H9 (cell line): ENCODE measurements at regions not wholly inside any gene's neighbourhood (a gene's known extent, or its start where the extent isn't known, plus 50 kb on each side); places are given as distances from the start of the nearest gene placed in this dataset.

Experiments used
- DNase-seq: peaks from one replicate; pipeline ENCODE4 v3.0.0-alpha.2; 2017
- H2AFZ ChIP-seq: one replicate; pipeline ENCODE4 v1.6.1; 2013; ENCODE audit warnings: mild to moderate bottlenecking, low read length, control low read depth, moderate library complexity
- H2AK5ac ChIP-seq: 2 replicates; pipeline ENCODE4 v1.6.1; 2013; ENCODE audit warnings: low read length, control low read depth, mixed read lengths; ENCODE audit not compliant: insufficient read length
- H2BK120ac ChIP-seq: one replicate; pipeline ENCODE4 v1.6.1; 2013; ENCODE audit warnings: low read depth, mild to moderate bottlenecking, low read length, control low read depth, inconsistent platforms; ENCODE audit not compliant: poor library complexity, severe bottlenecking
- H2BK12ac ChIP-seq: 2 replicates; pipeline ENCODE4 v1.6.1; 2013; ENCODE audit warnings: low read length, control low read depth, mixed read lengths, low read depth; ENCODE audit not compliant: insufficient read length
- H2BK15ac ChIP-seq: 2 replicates; pipeline ENCODE4 v1.6.1; 2013; ENCODE audit warnings: low read depth, low read length, control low read depth
- H2BK20ac ChIP-seq: one replicate; pipeline ENCODE4 v1.6.1; 2013; ENCODE audit warnings: low read depth, mild to moderate bottlenecking, low read length, control low read depth, inconsistent platforms; ENCODE audit not compliant: poor library complexity, severe bottlenecking
- H2BK5ac ChIP-seq: 2 replicates; pipeline ENCODE4 v1.6.1; 2013; ENCODE audit warnings: low read length, control low read depth, mixed read lengths; ENCODE audit not compliant: insufficient read length
- H3K14ac ChIP-seq: 2 replicates; pipeline ENCODE4 v1.6.1; 2013; ENCODE audit warnings: low read length, control low read depth; ENCODE audit not compliant: insufficient read depth
- H3K18ac ChIP-seq: 2 replicates; pipeline ENCODE4 v1.6.1; 2013; ENCODE audit warnings: low read depth, mild to moderate bottlenecking, mixed read lengths, low read length, control low read depth; ENCODE audit not compliant: insufficient read length
- H3K23ac ChIP-seq: 2 replicates; pipeline ENCODE4 v1.6.1; 2013; ENCODE audit warnings: low read length, control low read depth, mixed read lengths, low read depth; ENCODE audit not compliant: insufficient read length
- H3K23me2 ChIP-seq: 2 replicates; pipeline ENCODE4 v1.6.1; 2013; ENCODE audit warnings: low read depth, mild to moderate bottlenecking, mixed read lengths, low read length, control low read depth; ENCODE audit not compliant: insufficient read length, poor library complexity, severe bottlenecking
- H3K27ac ChIP-seq: 2 replicates; pipeline ENCODE4 v1.5.1; 2013; ENCODE audit warnings: low read length, control low read depth, mixed read lengths, low read depth; ENCODE audit not compliant: insufficient read length
- H3K27me3 ChIP-seq: 2 replicates; pipeline ENCODE4 v1.6.1; 2013; ENCODE audit warnings: low read length, control low read depth, inconsistent platforms; ENCODE audit not compliant: insufficient read depth
- H3K4ac ChIP-seq: 2 replicates; pipeline ENCODE4 v1.6.1; 2013; ENCODE audit warnings: low read depth, mild to moderate bottlenecking, control low read depth, inconsistent platforms, low read length, moderate library complexity
- H3K4me1 ChIP-seq: 2 replicates; pipeline ENCODE4 v1.6.1; 2013; ENCODE audit warnings: low read length, control low read depth, inconsistent platforms; ENCODE audit not compliant: insufficient read depth
- H3K4me2 ChIP-seq: 2 replicates; pipeline ENCODE4 v1.6.1; 2013; ENCODE audit warnings: low read length, control low read depth, mixed read lengths; ENCODE audit not compliant: insufficient read length, insufficient read depth
- H3K56ac ChIP-seq: 2 replicates; pipeline ENCODE4 v1.6.1; 2013; ENCODE audit warnings: low read depth, mild to moderate bottlenecking, mixed read lengths, low read length, control low read depth; ENCODE audit not compliant: insufficient read length
- H3K79me1 ChIP-seq: 2 replicates; pipeline ENCODE4 v1.6.1; 2013; ENCODE audit warnings: low read depth, mild to moderate bottlenecking, moderate library complexity, low read length, control low read depth, inconsistent platforms; ENCODE audit not compliant: insufficient read depth, poor library complexity, severe bottlenecking
- H3K79me2 ChIP-seq: 2 replicates; pipeline ENCODE4 v1.6.1; 2013; ENCODE audit warnings: low read length, control low read depth, inconsistent platforms; ENCODE audit not compliant: insufficient read depth
- H3K9ac ChIP-seq: 2 replicates; pipeline ENCODE4 v1.6.1; 2013; ENCODE audit warnings: low read length, control low read depth, mixed read lengths; ENCODE audit not compliant: insufficient read length; ENCODE audit errors: extremely low read depth
- H3K9me3 ChIP-seq: one replicate; pipeline ENCODE4 v1.6.1; 2013; ENCODE audit warnings: low read depth, low read length, inconsistent platforms; ENCODE audit not compliant: control insufficient read depth
- H3T11ph ChIP-seq: one replicate; pipeline ENCODE4 v1.6.1; 2013; ENCODE audit warnings: mild to moderate bottlenecking, low read length, control low read depth, inconsistent platforms
- H4K20me1 ChIP-seq: one replicate; pipeline ENCODE4 v1.6.1; 2013; ENCODE audit not compliant: control insufficient read depth, insufficient read length, insufficient read depth
- H4K5ac ChIP-seq: 2 replicates; pipeline ENCODE4 v1.6.1; 2013; ENCODE audit warnings: low read depth, mild to moderate bottlenecking, mixed read lengths, low read length, control low read depth; ENCODE audit not compliant: insufficient read length
- H4K8ac ChIP-seq: replicated peaks from 2 replicates; pipeline ENCODE4 v1.6.1; 2013; ENCODE audit warnings: low read length, control low read depth, mixed read lengths, low read depth; ENCODE audit not compliant: insufficient read length
- H4K91ac ChIP-seq: 2 replicates; pipeline ENCODE4 v1.6.1; 2013; ENCODE audit warnings: low read depth, mild to moderate bottlenecking, moderate library complexity, mixed read lengths, low read length, control low read depth; ENCODE audit not compliant: insufficient read length
- H3K27ac Mint-ChIP-seq, 3 experiments: 2 replicates in 2 of 3; 3 replicates in 1 of 3; pipeline ENCODE4 v1.8.0; 2020 to 2021; ENCODE audit warnings: mixed read lengths in 3 of 3, mild to moderate bottlenecking in 1 of 3, moderate library complexity in 1 of 3
- H3K27me3 Mint-ChIP-seq: 2 replicates; pipeline ENCODE4 v1.8.0; 2021; ENCODE audit warnings: low read depth, mild to moderate bottlenecking, moderate library complexity, mixed read lengths
- H3K36me3 Mint-ChIP-seq, 3 experiments: 2 replicates in 2 of 3; 3 replicates in 1 of 3; pipeline ENCODE4 v1.8.0; 2020 to 2021; ENCODE audit warnings: low read depth in 3 of 3, mixed read lengths in 3 of 3; ENCODE audit not compliant: insufficient read depth in 1 of 3
- H3K4me1 Mint-ChIP-seq, 2 experiments: 2 replicates each; pipeline ENCODE4 v1.8.0; 2020; ENCODE audit warnings: mixed read lengths in 2 of 2
- H3K4me3 Mint-ChIP-seq, 2 experiments: 2 replicates in 1 of 2; 3 replicates in 1 of 2; pipeline ENCODE4 v1.8.0; 2020 to 2021; ENCODE audit warnings: mild to moderate bottlenecking in 2 of 2, mixed read lengths in 2 of 2, moderate library complexity in 1 of 2
- H3K9me3 Mint-ChIP-seq, 2 experiments: 2 replicates in 1 of 2; 3 replicates in 1 of 2; pipeline ENCODE4 v1.8.0; 2020; ENCODE audit warnings: mild to moderate bottlenecking in 2 of 2, mixed read lengths in 2 of 2, moderate library complexity in 1 of 2
- WGBS: extraction: QIAGEN DNeasy Blood & Tissue Kit; methylation state at CpG from one replicate; pipeline ENCODE4 v1.1.7; 2013; ENCODE audit warnings: missing lambda C conversion rate, low lambda C conversion rate, mixed read lengths; ENCODE audit not compliant: insufficient read length; ENCODE audit errors: extremely low coverage; 5-methylcytosine and 5-hydroxymethylcytosine counted together
- TF ChIP-seq, protein P1 (sequence below): fragments of 200-600 bp; sonication (generic); conservative IDR thresholded peaks from 3 replicates; pipeline ENCODE4 v1.8.0; 2021; ENCODE audit warnings: antibody characterized with exemption, mild to moderate bottlenecking

DNA sequence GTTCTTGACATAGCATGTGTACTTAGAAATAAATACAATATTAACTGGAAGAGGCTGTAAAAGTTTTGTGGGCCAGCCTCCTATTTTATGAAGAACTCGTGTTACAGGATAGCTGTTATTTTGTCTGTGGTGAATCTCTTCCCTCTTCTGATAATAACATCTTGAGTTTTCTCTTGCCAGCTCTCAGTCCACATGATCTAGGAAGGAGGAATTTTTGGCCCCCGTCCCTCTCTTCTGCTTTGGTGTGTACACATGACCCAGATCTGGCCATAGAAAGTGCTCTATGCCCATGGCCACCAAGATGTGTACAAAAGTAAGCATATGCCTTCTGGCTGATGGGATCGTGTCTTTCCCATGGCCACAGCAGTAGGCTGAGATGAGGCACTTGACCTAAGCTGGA is 108.0 kb upstream of the LEF1 start:
- peaks cover 2 to 3% of the 10 kb centered on the region in 2 experiments; a peak in 1 of 4 replicates for H3K4me1 Mint-ChIP-seq
- H3K23ac ChIP-seq: no peak overlapping the region
- H3K4ac ChIP-seq: no peak overlapping the region
- no CpG with 5 or more reads among the region's 3 CpGs for WGBS
- no peak overlapping the region for H3K4me2 ChIP-seq
- H2BK5ac ChIP-seq: no peak overlapping the region
- H3K18ac ChIP-seq: no peak overlapping the region
- H4K8ac ChIP-seq: no peak overlapping the region
- H4K20me1 ChIP-seq: no peaks in the 10 kb centered on the region
- H3K56ac ChIP-seq: no peak overlapping the region
- H3K27ac Mint-ChIP-seq: no peak overlapping the region
- H3K9ac ChIP-seq: no peak overlapping the region
- TF ChIP-seq, protein P1, sequence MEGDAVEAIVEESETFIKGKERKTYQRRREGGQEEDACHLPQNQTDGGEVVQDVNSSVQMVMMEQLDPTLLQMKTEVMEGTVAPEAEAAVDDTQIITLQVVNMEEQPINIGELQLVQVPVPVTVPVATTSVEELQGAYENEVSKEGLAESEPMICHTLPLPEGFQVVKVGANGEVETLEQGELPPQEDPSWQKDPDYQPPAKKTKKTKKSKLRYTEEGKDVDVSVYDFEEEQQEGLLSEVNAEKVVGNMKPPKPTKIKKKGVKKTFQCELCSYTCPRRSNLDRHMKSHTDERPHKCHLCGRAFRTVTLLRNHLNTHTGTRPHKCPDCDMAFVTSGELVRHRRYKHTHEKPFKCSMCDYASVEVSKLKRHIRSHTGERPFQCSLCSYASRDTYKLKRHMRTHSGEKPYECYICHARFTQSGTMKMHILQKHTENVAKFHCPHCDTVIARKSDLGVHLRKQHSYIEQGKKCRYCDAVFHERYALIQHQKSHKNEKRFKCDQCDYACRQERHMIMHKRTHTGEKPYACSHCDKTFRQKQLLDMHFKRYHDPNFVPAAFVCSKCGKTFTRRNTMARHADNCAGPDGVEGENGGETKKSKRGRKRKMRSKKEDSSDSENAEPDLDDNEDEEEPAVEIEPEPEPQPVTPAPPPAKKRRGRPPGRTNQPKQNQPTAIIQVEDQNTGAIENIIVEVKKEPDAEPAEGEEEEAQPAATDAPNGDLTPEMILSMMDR: no peak
- no peak overlapping the region for H2BK20ac ChIP-seq
- H2BK120ac ChIP-seq: no peak overlapping the region
- no peaks in the 10 kb centered on the region; the same call in 1 of the 2 replicates for H3K27me3 ChIP-seq
- H2BK12ac ChIP-seq: no peak overlapping the region
- no peak overlapping the region for H3K14ac ChIP-seq
- H3K4me3 Mint-ChIP-seq: no peak overlapping the region
- no peaks in the 10 kb centered on the region for H3K27me3 Mint-ChIP-seq
- no peak for DNase-seq
- H2BK15ac ChIP-seq: no peak overlapping the region
- H2AK5ac ChIP-seq: no peak overlapping the region
- no peaks in the 10 kb centered on the region for H3K4me1 ChIP-seq
- H3K23me2 ChIP-seq: no peaks in the 10 kb centered on the region
- no peak overlapping the region for H4K5ac ChIP-seq
- H3K9me3 ChIP-seq: no peaks in the 10 kb centered on the region
- H3K27ac ChIP-seq: no peak overlapping the region
- H3K79me1 ChIP-seq: no peaks in the 10 kb centered on the region
- no peak overlapping the region for H3T11ph ChIP-seq
- H3K9me3 Mint-ChIP-seq: no peaks in the 10 kb centered on the region
- no peaks in the 10 kb centered on the region for H3K79me2 ChIP-seq
- H3K36me3 Mint-ChIP-seq: no peaks in the 10 kb centered on the region; a peak in 1 of 7 replicates
- no peak overlapping the region for H2AFZ ChIP-seq
- no peak overlapping the region for H4K91ac ChIP-seq
